Naive B cell (primary cell): ENCODE measurements at regions not wholly inside any gene's neighbourhood (a gene's known extent, or its start where the extent isn't known, plus 50 kb on each side); places are given as distances from the start of the nearest gene placed in this dataset.

ENCODE experiments used
- ATAC-seq, 2 donors: fragments of 150-1000 bp; cut with Tn5 transposase; 2 replicates each; pipeline ENCODE4 v1.10.0; 2021; ENCODE audit warnings: low read depth in 2 of 2, mild to moderate bottlenecking in 2 of 2, moderate library complexity in 2 of 2
- DNase-seq: peaks from one replicate; pipeline ENCODE4 v3.0.0; 2022
- H3K27ac Mint-ChIP-seq, 6 donors: one replicate each; pipeline ENCODE4 v1.8.0; 2020 to 2022; ENCODE audit warnings: mild to moderate bottlenecking in 6 of 6, mixed read lengths in 6 of 6, moderate library complexity in 5 of 6, inconsistent platforms in 2 of 6
- H3K27me3 Mint-ChIP-seq, 3 donors: one replicate each; pipeline ENCODE4 v1.8.0; 2021 to 2022; ENCODE audit warnings: mixed read lengths in 3 of 3, mild to moderate bottlenecking in 1 of 3
- H3K36me3 Mint-ChIP-seq, 2 donors: one replicate each; pipeline ENCODE4 v1.8.0; 2020 to 2022; ENCODE audit warnings: mixed read lengths in 2 of 2, inconsistent platforms in 1 of 2, mild to moderate bottlenecking in 1 of 2
- H3K4me1 Mint-ChIP-seq, 3 donors: one replicate each; pipeline ENCODE4 v1.8.0; 2020 to 2022; ENCODE audit warnings: mixed read lengths in 3 of 3, inconsistent platforms in 1 of 3, mild to moderate bottlenecking in 1 of 3, moderate library complexity in 1 of 3
- H3K4me3 Mint-ChIP-seq, 8 donors: one replicate each; pipeline ENCODE4 v1.8.0; 2020 to 2022; ENCODE audit warnings: mild to moderate bottlenecking in 8 of 8, mixed read lengths in 8 of 8, moderate library complexity in 8 of 8, inconsistent platforms in 2 of 8
- H3K9me3 Mint-ChIP-seq, 7 donors: one replicate each; pipeline ENCODE4 v1.8.0; 2020 to 2022; ENCODE audit warnings: mixed read lengths in 7 of 7, mild to moderate bottlenecking in 5 of 7, inconsistent platforms in 2 of 7, moderate library complexity in 1 of 7

GRCh38 chr5:125794922-125795321 is 628.3 kb upstream of the GRAMD2B start:
- H3K27me3 Mint-ChIP-seq, result peaks cover 0 to 4% (median 0%) of the 10 kb centered on the region in 3 donors
- no peaks in the 10 kb centered on the region for H3K4me1 Mint-ChIP-seq
- DNase-seq, result no peak
- H3K36me3 Mint-ChIP-seq, result no peaks in the 10 kb centered on the region
- H3K4me3 Mint-ChIP-seq, result no peak overlapping the region
- ATAC-seq, result no peak
- no peak overlapping the region for H3K27ac Mint-ChIP-seq
- peaks cover 0 to 6% (median 0%) of the 10 kb centered on the region in 7 donors for H3K9me3 Mint-ChIP-seq

GRCh38 chr5:125798307-125798706 is 624.9 kb upstream of the GRAMD2B start:
- ATAC-seq, result no peak
- Mint-ChIP-seq H3K27me3 (peaks cover 0 to 7% (median 3%) of the 10 kb centered on the region in 3 donors), H3K9me3 (peaks cover 0 to 6% (median 0%) of the 10 kb centered on the region in 7 donors), H3K4me3 (no peak overlapping the region), H3K27ac (no peak overlapping the region), H3K4me1 (no peaks in the 10 kb centered on the region), H3K36me3 (no peaks in the 10 kb centered on the region)
- no peak for DNase-seq

GRCh38 chr5:125812651-125813050 is 610.6 kb upstream of the GRAMD2B start:
- no peak for DNase-seq
- no peaks in the 10 kb centered on the region for H3K9me3 Mint-ChIP-seq
- H3K4me3 Mint-ChIP-seq, result no peak overlapping the region
- H3K27ac Mint-ChIP-seq, result no peak overlapping the region
- H3K36me3 Mint-ChIP-seq, result no peaks in the 10 kb centered on the region
- no peaks in the 10 kb centered on the region for H3K4me1 Mint-ChIP-seq
- peaks cover 0 to 4% (median 0%) of the 10 kb centered on the region in 3 donors for H3K27me3 Mint-ChIP-seq
- ATAC-seq, result no peak

- Mint-ChIP-seq H3K27me3 (no peaks in the 10 kb centered on the region), H3K9me3 (no peaks in the 10 kb centered on the region), H3K36me3 (no peaks in the 10 kb centered on the region), H3K4me3 (no peak overlapping the region), H3K4me1 (no peaks in the 10 kb centered on the region), H3K27ac (no peak overlapping the region)
- DNase-seq, result no peak
- no peak for ATAC-seq
Observed at GRCh38 chr5:125813221-125813974, 609.8 kb upstream of the GRAMD2B start.

- DNase-seq, result no peak
Observed at GRCh38 chr5:125814119-125814518, 609.1 kb upstream of the GRAMD2B start.

GRCh38 chr5:125823572-125823971 is 599.6 kb upstream of the GRAMD2B start:
- no peak for ATAC-seq
- Mint-ChIP-seq H3K4me3 (no peak overlapping the region), H3K4me1 (no peaks in the 10 kb centered on the region), H3K27me3 (peaks cover 13 to 19% (median 18%) of the 10 kb centered on the region in 3 donors), H3K36me3 (no peaks in the 10 kb centered on the region), H3K9me3 (peaks cover 0 to 3% (median 0%) of the 10 kb centered on the region in 7 donors), H3K27ac (no peak overlapping the region)
- DNase-seq, result no peak

More at GRCh38 chr5:125814119-125814518, 609.1 kb upstream of the GRAMD2B start:
- H3K27ac Mint-ChIP-seq, result no peak overlapping the region
- H3K9me3 Mint-ChIP-seq, result no peaks in the 10 kb centered on the region
- no peak for ATAC-seq
- H3K4me3 Mint-ChIP-seq, result no peak overlapping the region
- H3K36me3 Mint-ChIP-seq, result no peaks in the 10 kb centered on the region
- no peaks in the 10 kb centered on the region for H3K4me1 Mint-ChIP-seq
- no peaks in the 10 kb centered on the region for H3K27me3 Mint-ChIP-seq

- Mint-ChIP-seq H3K9me3 (peaks cover 0 to 5% (median 0%) of the 10 kb centered on the region in 7 donors), H3K4me3 (no peak overlapping the region), H3K4me1 (peaks cover 3 to 7% (median 5%) of the 10 kb centered on the region in 3 donors), H3K27ac (no peak overlapping the region), H3K36me3 (no peaks in the 10 kb centered on the region), H3K27me3 (peaks cover 13 to 19% (median 18%) of the 10 kb centered on the region in 3 donors)
- DNase-seq, result no peak
- no peak for ATAC-seq
Observed at GRCh38 chr5:125826214-125826613, 597.0 kb upstream of the GRAMD2B start.

- Mint-ChIP-seq H3K4me1 (peaks cover 3 to 7% (median 5%) of the 10 kb centered on the region in 3 donors), H3K9me3 (peaks cover 0 to 10% (median 0%) of the 10 kb centered on the region in 7 donors), H3K27ac (peak overlapping the region in 2 of 6 donors; percentile 11 to 58), H3K4me3 (peak overlapping the region in 1 of 8 donors; percentile 18), H3K27me3 (peaks cover 12 to 14% (median 13%) of the 10 kb centered on the region in 3 donors), H3K36me3 (no peaks in the 10 kb centered on the region)
- peak; percentile 56 for DNase-seq
- peak; percentile 99 to 100 for ATAC-seq
Observed at GRCh38 chr5:125829349-125829748, 593.9 kb upstream of the GRAMD2B start.

GRCh38 chr5:125833398-125833797 is 589.8 kb upstream of the GRAMD2B start:
- H3K4me1 Mint-ChIP-seq, result peaks cover 3 to 7% (median 5%) of the 10 kb centered on the region in 3 donors
- DNase-seq (no peak), ATAC-seq (no peak)
- no peaks in the 10 kb centered on the region for H3K36me3 Mint-ChIP-seq
- no peak overlapping the region for H3K27ac Mint-ChIP-seq
- peaks cover 0 to 10% (median 0%) of the 10 kb centered on the region in 7 donors for H3K9me3 Mint-ChIP-seq
- H3K27me3 Mint-ChIP-seq, result peaks cover 0 to 17% (median 11%) of the 10 kb centered on the region in 3 donors
- no peak overlapping the region for H3K4me3 Mint-ChIP-seq

- DNase-seq (no peak), ATAC-seq (no peak)
- Mint-ChIP-seq H3K9me3 (peaks cover 0 to 10% (median 0%) of the 10 kb centered on the region in 7 donors), H3K27ac (peak overlapping the region in 1 of 6 donors; percentile 50), H3K27me3 (peaks cover 0 to 17% (median 11%) of the 10 kb centered on the region in 3 donors), H3K36me3 (no peaks in the 10 kb centered on the region), H3K4me1 (no peaks in the 10 kb centered on the region), H3K4me3 (no peak overlapping the region)
Observed at GRCh38 chr5:125834438-125835115, 588.6 kb upstream of the GRAMD2B start.

GRCh38 chr5:125835293-125836172 is 587.7 kb upstream of the GRAMD2B start:
- ATAC-seq (peak; percentile 40 to 72), DNase-seq (peak; percentile 9)
- no peaks in the 10 kb centered on the region for H3K36me3 Mint-ChIP-seq
- peak overlapping the region in 2 of 6 donors; percentile 41 to 56 for H3K27ac Mint-ChIP-seq
- no peak overlapping the region for H3K4me3 Mint-ChIP-seq
- H3K9me3 Mint-ChIP-seq, result peaks cover 0 to 13% (median 2%) of the 10 kb centered on the region in 7 donors
- peaks cover 0 to 21% (median 13%) of the 10 kb centered on the region in 3 donors for H3K27me3 Mint-ChIP-seq
- no peaks in the 10 kb centered on the region for H3K4me1 Mint-ChIP-seq

- DNase-seq (no peak), ATAC-seq (no peak)
- Mint-ChIP-seq H3K27ac (no peak overlapping the region), H3K4me3 (no peak overlapping the region), H3K4me1 (no peaks in the 10 kb centered on the region), H3K9me3 (peaks cover 0 to 12% (median 3%) of the 10 kb centered on the region in 7 donors), H3K36me3 (no peaks in the 10 kb centered on the region), H3K27me3 (peaks cover 0 to 22% (median 21%) of the 10 kb centered on the region in 3 donors)
Observed at GRCh38 chr5:125836256-125836655, 587.0 kb upstream of the GRAMD2B start.

- DNase-seq, result no peak
- Mint-ChIP-seq H3K27me3 (peaks cover 0 to 31% (median 22%) of the 10 kb centered on the region in 3 donors), H3K27ac (no peak overlapping the region), H3K4me1 (no peaks in the 10 kb centered on the region), H3K9me3 (peaks cover 5 to 21% (median 13%) of the 10 kb centered on the region in 7 donors), H3K4me3 (no peak overlapping the region), H3K36me3 (peaks cover 6 to 8% of the 10 kb centered on the region in 2 donors)
- no peak for ATAC-seq
Observed at GRCh38 chr5:125837866-125838265, 585.3 kb upstream of the GRAMD2B start.
